ENCODE measurements at regions not wholly inside any gene's neighbourhood (a gene's known extent, or its start where the extent isn't known, plus 50 kb on each side); places are given as distances from the start of the nearest gene placed in this dataset.
A peak's percentile ranks its signal among the peaks of the same experiment; 100 is the strongest.
"Not testable (repeated sequence)": the region's sequence is repeated elsewhere in the genome, so short reads cannot be mapped to it uniquely, and the experiment has no call there.

GRCh38 chr3:27629366-27629765, 92.8 kb downstream of the EOMES start:
- no peak for DNase-seq

- DNase-seq, result peak in 1 of 2 donors; percentile 21
These were observed 93.9 kb downstream of the EOMES start for GRCh38 chr3:27628026-27628750.

- no peak for DNase-seq
These were observed 95.5 kb downstream of the EOMES start for GRCh38 chr3:27626596-27627118.

GRCh38 chr3:27625864-27626263, 96.3 kb downstream of the EOMES start:
- no peak for DNase-seq

GRCh38 chr3:27623085-27623753, 98.9 kb downstream of the EOMES start:
- peak; percentile 20 to 41 for DNase-seq

GRCh38 chr3:27617552-27617951, 104.6 kb downstream of the EOMES start:
- no peak for DNase-seq

- no peak for DNase-seq
These were observed 106.1 kb downstream of the EOMES start for GRCh38 chr3:27616031-27616430.

- no peak for DNase-seq
These were observed 106.6 kb downstream of the EOMES start for GRCh38 chr3:27615555-27615954.

- DNase-seq, result no peak
These were observed 107.5 kb downstream of the EOMES start for GRCh38 chr3:27614592-27614991.

GRCh38 chr3:27613846-27614500, 108.2 kb downstream of the EOMES start:
- no peak for DNase-seq

- no peak for DNase-seq
These were observed 111.2 kb downstream of the EOMES start for GRCh38 chr3:27610800-27611525.

- DNase-seq, result peak; percentile 34 to 46
These were observed 114.8 kb downstream of the EOMES start for GRCh38 chr3:27607370-27607769.

- no peak for DNase-seq
These were observed 115.6 kb downstream of the EOMES start for GRCh38 chr3:27606537-27606936.

- DNase-seq, result not testable (repeated sequence)
These were observed 117.1 kb upstream of the SLC4A7 start for GRCh38 chr3:27601311-27601710.

GRCh38 chr3:27599741-27600140, 115.6 kb upstream of the SLC4A7 start:
- DNase-seq, result not testable (repeated sequence)

GRCh38 chr3:27596921-27597320, 112.7 kb upstream of the SLC4A7 start:
- DNase-seq, result peak; percentile 74 to 91

- DNase-seq, result peak in 1 of 2 donors; percentile 88
These were observed 112.2 kb upstream of the SLC4A7 start for GRCh38 chr3:27596334-27596841.

- DNase-seq, result no peak
These were observed 110.0 kb upstream of the SLC4A7 start for GRCh38 chr3:27594096-27594690.

GRCh38 chr3:27593173-27593572, 109.0 kb upstream of the SLC4A7 start:
- no peak for DNase-seq

GRCh38 chr3:27591312-27592210, 107.4 kb upstream of the SLC4A7 start:
- peak in 1 of 2 donors; percentile 54 for DNase-seq
